Upper lobe of left lung (tissue), 4 donors: ENCODE measurements at regions not wholly inside any gene's neighbourhood (a gene's known extent, or its start where the extent isn't known, plus 50 kb on each side); places are given as distances from the start of the nearest gene placed in this dataset.

Experiments
- CTCF ChIP-seq, 6 experiments: fragments of 450-650 bp in 4 of 6; fragments of 200-600 bp in 2 of 6; sonication (generic) in 2 of 6; IDR thresholded peaks; one replicate each; pipeline ENCODE4 v1.5.1; 2016 to 2019; ENCODE audit warnings: antibody characterized with exemption in 6 of 6
- EP300 ChIP-seq, 4 donors: sonication (generic); formaldehyde crosslinking; IDR thresholded peaks; one replicate each; pipeline ENCODE4 v1.5.1; 2017; ENCODE audit warnings: antibody characterized with exemption in 4 of 4, control low read depth in 2 of 4

GRCh38 chr4:103842076-103842475 lies 122.3 kb upstream of the TACR3 start:
- no peak for TF ChIP-seq EP300 (IDR thresholded peaks at IDR 0.05)
- no peak for TF ChIP-seq CTCF (IDR thresholded peaks at IDR 0.05)
